HEK293 (cell line): ENCODE measurements at regions not wholly inside any gene's neighbourhood (a gene's known extent, or its start where the extent isn't known, plus 50 kb on each side); places are given as distances from the start of the nearest gene placed in this dataset.

ENCODE experiments used
- BCL11A ChIP-seq: fragments of 450-650 bp; formaldehyde crosslinking; IDR thresholded peaks from 2 replicates; pipeline ENCODE4 v1.5.1; 2016; ENCODE audit warnings: low read depth, missing biosample characterization, missing genetic modification characterization
- CTCF ChIP-seq: fragments of 450-650 bp; formaldehyde crosslinking; IDR thresholded peaks from 2 replicates; pipeline ENCODE4 v1.5.1; 2016; ENCODE audit warnings: missing biosample characterization, missing genetic modification characterization
- HOXC10 ChIP-seq: sonication (generic); formaldehyde crosslinking; IDR thresholded peaks from 2 replicates; pipeline ENCODE4 v1.8.1; 2023; ENCODE audit warnings: mild to moderate bottlenecking, missing genetic modification reagents
- PATZ1 ChIP-seq: fragments of 450-650 bp; formaldehyde crosslinking; IDR thresholded peaks from 2 replicates; pipeline ENCODE4 v1.5.1; 2016; ENCODE audit warnings: missing biosample characterization, missing genetic modification characterization
- PRDM10 ChIP-seq: fragments of 450-650 bp; formaldehyde crosslinking; IDR thresholded peaks from 2 replicates; pipeline ENCODE4 v1.5.1; 2016; ENCODE audit warnings: missing biosample characterization, missing genetic modification characterization
- PRDM6 ChIP-seq: fragments of 450-650 bp; formaldehyde crosslinking; IDR thresholded peaks from 2 replicates; pipeline ENCODE4 v1.5.1; 2017; ENCODE audit warnings: missing biosample characterization, missing genetic modification characterization
- REST ChIP-seq: fragments of 450-650 bp; formaldehyde crosslinking; IDR thresholded peaks from 2 replicates; pipeline ENCODE4 v1.5.1; 2016; ENCODE audit warnings: missing biosample characterization, missing genetic modification characterization
- SALL2 ChIP-seq: fragments of 450-650 bp; formaldehyde crosslinking; IDR thresholded peaks from 2 replicates; pipeline ENCODE4 v1.5.0; 2017; ENCODE audit warnings: missing biosample characterization, mild to moderate bottlenecking, missing genetic modification characterization, borderline replicate concordance
- SCRT1 ChIP-seq: fragments of 450-650 bp; formaldehyde crosslinking; IDR thresholded peaks from 2 replicates; pipeline ENCODE4 v1.5.1; 2016; ENCODE audit warnings: missing biosample characterization, missing genetic modification characterization, borderline replicate concordance
- ZBTB49 ChIP-seq: fragments of 450-650 bp; formaldehyde crosslinking; IDR thresholded peaks from 2 replicates; pipeline ENCODE4 v1.5.1; 2016; ENCODE audit warnings: missing biosample characterization, missing genetic modification characterization, low read depth
- ZNF138 ChIP-seq: fragments of 450-650 bp; formaldehyde crosslinking; IDR thresholded peaks from 2 replicates; pipeline ENCODE4 v1.5.1; 2016; ENCODE audit warnings: missing biosample characterization, missing genetic modification characterization, borderline replicate concordance
- ZNF140 ChIP-seq: fragments of 450-650 bp; formaldehyde crosslinking; IDR thresholded peaks from 2 replicates; pipeline ENCODE4 v1.5.1; 2016; ENCODE audit warnings: missing biosample characterization, missing genetic modification characterization
- ZNF596 ChIP-seq: fragments of 450-650 bp; IDR thresholded peaks from 2 replicates; pipeline ENCODE4 v1.5.0; 2018; ENCODE audit warnings: missing biosample characterization, mild to moderate bottlenecking, missing genetic modification characterization, moderate library complexity
- ZNF747 ChIP-seq: fragments of 450-650 bp; formaldehyde crosslinking; IDR thresholded peaks from 2 replicates; pipeline ENCODE4 v1.5.1; 2016; ENCODE audit warnings: missing biosample characterization, missing genetic modification characterization

GRCh38 chr5:86837610-86838009, 219.9 kb downstream of the COX7C start:
- TF ChIP-seq CTCF (tag by site-specific recombination) (no peak), SALL2 (tag by site-specific recombination) (no peak), ZNF747 (tag by site-specific recombination) (no peak), PATZ1 (no peak), REST (tag by site-specific recombination) (no peak), PRDM6 (tag by site-specific recombination) (no peak), HOXC10 (CRISPR knock-in tag) (no peak), ZNF596 (no peak), ZNF140 (tag by site-specific recombination) (no peak), BCL11A (tag by site-specific recombination) (no peak), SCRT1 (tag by site-specific recombination) (no peak), ZBTB49 (tag by site-specific recombination) (no peak), PRDM10 (tag by site-specific recombination) (no peak), ZNF138 (no peak)
